Activated CD4-positive, alpha-beta T cell treated with anti-CD3 and anti-CD28 coated beads, Interleukin-2, Interleukin-4, amounts not matched to agents 100 ng/mL and 50 ng/mL, durations not matched to agents 16 hours and 8 hours (primary cell): ENCODE measurements at regions not wholly inside any gene's neighbourhood (a gene's known extent, or its start where the extent isn't known, plus 50 kb on each side); places are given as distances from the start of the nearest gene placed in this dataset.
"Not testable (repeated sequence)": the region's sequence is repeated elsewhere in the genome, so short reads cannot be mapped to it uniquely, and the experiment has no call there.

ENCODE experiments used
- DNase-seq: peaks from one replicate; pipeline ENCODE4 v3.0.0-alpha.2; 2020; ENCODE audit warnings: low spot score

GRCh38 chr6:86476311-86476710 lies 461.0 kb upstream of the HTR1E start:
- DNase-seq, result no peak

- DNase-seq, result no peak
These were observed 463.2 kb upstream of the HTR1E start for GRCh38 chr6:86474081-86474480.

GRCh38 chr6:86471791-86472190 lies 465.5 kb upstream of the HTR1E start:
- DNase-seq, result no peak

GRCh38 chr6:86459978-86460377 lies 477.4 kb upstream of the HTR1E start:
- no peak for DNase-seq

- no peak for DNase-seq
These were observed 480.5 kb upstream of the HTR1E start for GRCh38 chr6:86456821-86457220.

GRCh38 chr6:86453232-86453631 lies 484.1 kb upstream of the HTR1E start:
- DNase-seq, result no peak

- DNase-seq, result no peak
These were observed 488.9 kb upstream of the HTR1E start for GRCh38 chr6:86448398-86448797.

GRCh38 chr6:86440608-86441007 lies 496.7 kb upstream of the HTR1E start:
- no peak for DNase-seq

GRCh38 chr6:86423571-86423970 lies 513.8 kb upstream of the HTR1E start:
- no peak for DNase-seq

- no peak for DNase-seq
These were observed 525.3 kb upstream of the HTR1E start for GRCh38 chr6:86412057-86412456.

GRCh38 chr6:86407128-86407527 lies 530.2 kb upstream of the HTR1E start:
- no peak for DNase-seq

GRCh38 chr6:86392850-86393249 lies 544.5 kb upstream of the HTR1E start:
- DNase-seq, result not testable (repeated sequence)

GRCh38 chr6:86380571-86381125 lies 556.7 kb upstream of the HTR1E start:
- no peak for DNase-seq

GRCh38 chr6:86357877-86358276 lies 579.5 kb upstream of the HTR1E start:
- no peak for DNase-seq

- no peak for DNase-seq
These were observed 582.1 kb upstream of the HTR1E start for GRCh38 chr6:86355271-86355670.

GRCh38 chr6:86331919-86332318 lies 605.4 kb upstream of the HTR1E start:
- DNase-seq, result no peak

- no peak for DNase-seq
These were observed 606.0 kb upstream of the HTR1E start for GRCh38 chr6:86331265-86331840.

- no peak for DNase-seq
These were observed 631.1 kb upstream of the HTR1E start for GRCh38 chr6:86306210-86306609.

- no peak for DNase-seq
These were observed 643.2 kb upstream of the SYNCRIP start for GRCh38 chr6:86285876-86286275.

GRCh38 chr6:86284809-86285480 lies 642.3 kb upstream of the SYNCRIP start:
- not testable (repeated sequence) for DNase-seq

- not testable (repeated sequence) for DNase-seq
These were observed 640.9 kb upstream of the SYNCRIP start for GRCh38 chr6:86283596-86283995.

- no peak for DNase-seq
These were observed 633.4 kb upstream of the SYNCRIP start for GRCh38 chr6:86276056-86276455.

GRCh38 chr6:86273936-86274335 lies 631.2 kb upstream of the SYNCRIP start:
- DNase-seq, result no peak
